HG02642 (cell line): ENCODE measurements at regions not wholly inside any gene's neighbourhood (a gene's known extent, or its start where the extent isn't known, plus 50 kb on each side); places are given as distances from the start of the nearest gene placed in this dataset.
"Not testable (repeated sequence)": the region's sequence is repeated elsewhere in the genome, so short reads cannot be mapped to it uniquely, and the experiment has no call there.

Experiments used
- ATAC-seq: cut with Tn5 transposase; IDR thresholded peaks from one replicate; pipeline ENCODE4 v1.9.1; 2021; ENCODE audit warnings: mild to moderate bottlenecking; ENCODE audit not compliant: unreplicated experiment, poor library complexity

GRCh38 chr5:112532654-112533360 is 113.7 kb upstream of the EPB41L4A start:
- ATAC-seq = peak; percentile 42

- peak; percentile 46 for ATAC-seq
Measured at GRCh38 chr5:112533362-112533761, 114.3 kb upstream of the EPB41L4A start.

GRCh38 chr5:112534067-112534583 is 115.0 kb upstream of the EPB41L4A start:
- no peak for ATAC-seq

- ATAC-seq = no peak
Measured at GRCh38 chr5:112534611-112535255, 115.7 kb upstream of the EPB41L4A start.

GRCh38 chr5:112535356-112535755 is 116.3 kb upstream of the EPB41L4A start:
- ATAC-seq = no peak

- ATAC-seq = not testable (repeated sequence)
Measured at GRCh38 chr5:112544558-112544957, 125.5 kb upstream of the EPB41L4A start.

GRCh38 chr5:112546946-112547592 is 128.0 kb upstream of the EPB41L4A start:
- ATAC-seq = no peak

- ATAC-seq = no peak
Measured at GRCh38 chr5:112548246-112548881, 129.3 kb upstream of the EPB41L4A start.

GRCh38 chr5:112549127-112549526 is 130.1 kb upstream of the EPB41L4A start:
- ATAC-seq = no peak

- ATAC-seq = no peak
Measured at GRCh38 chr5:112549605-112550166, 130.6 kb upstream of the EPB41L4A start.

- ATAC-seq = peak; percentile 46
Measured at GRCh38 chr5:112551419-112552032, 132.4 kb upstream of the EPB41L4A start.

- ATAC-seq = no peak
Measured at GRCh38 chr5:112552216-112552615, 133.1 kb upstream of the EPB41L4A start.

GRCh38 chr5:112552791-112553190 is 133.7 kb upstream of the EPB41L4A start:
- ATAC-seq = no peak

GRCh38 chr5:112554101-112554977 is 135.3 kb upstream of the EPB41L4A start:
- no peak for ATAC-seq

GRCh38 chr5:112555197-112555596 is 136.1 kb upstream of the EPB41L4A start:
- no peak for ATAC-seq

- no peak for ATAC-seq
Measured at GRCh38 chr5:112555691-112556090, 136.6 kb upstream of the EPB41L4A start.

- not testable (repeated sequence) for ATAC-seq
Measured at GRCh38 chr5:112559501-112559900, 140.4 kb upstream of the EPB41L4A start.

- no peak for ATAC-seq
Measured at GRCh38 chr5:112560371-112560770, 141.3 kb upstream of the EPB41L4A start.
